Common myeloid progenitor, CD34-positive (primary cell): ENCODE measurements at regions not wholly inside any gene's neighbourhood (a gene's known extent, or its start where the extent isn't known, plus 50 kb on each side); places are given as distances from the start of the nearest gene placed in this dataset.

ENCODE experiments used
- CTCF ChIA-PET: fragments of 350-600 bp; sonication (Branson Sonifier 250); formaldehyde crosslinking; loops from one replicate; lab custom pipeline; 2021; ENCODE audit warnings: antibody characterized with exemption; lab: Charles Lee
- POLR2A ChIA-PET: fragments of 350-600 bp; sonication (Branson Sonifier 250); formaldehyde crosslinking; loops from one replicate; lab custom pipeline; 2021; ENCODE audit warnings: antibody characterized with exemption; lab: Charles Lee
- DNase-seq, 3 donors: peaks; one replicate each; pipeline versions ENCODE4 v3.0.0 to v3.0.0-alpha.2; 2013
- H3K27ac ChIP-seq, 2 experiments: 1 replicate in 1 of 2; 2 replicates in 1 of 2; pipeline ENCODE4 v1.7.0; 2013; ENCODE audit warnings: inconsistent platforms in 2 of 2, low read length in 2 of 2, mild to moderate bottlenecking in 2 of 2, low read depth in 1 of 2, moderate library complexity in 1 of 2; ENCODE audit not compliant: severe bottlenecking in 2 of 2, insufficient read depth in 1 of 2, poor library complexity in 1 of 2
- H3K27me3 ChIP-seq, 5 experiments: replicated peaks in 2 of 5; 1 replicate in 3 of 5; 2 replicates in 2 of 5; pipeline versions ENCODE4 v1.6.1 to v1.7.0; 2013; ENCODE audit warnings: low read length in 4 of 5, mild to moderate bottlenecking in 2 of 5, moderate library complexity in 2 of 5, inconsistent platforms in 1 of 5; ENCODE audit not compliant: insufficient read depth in 5 of 5, control insufficient read depth in 4 of 5
- H3K36me3 ChIP-seq, 4 experiments: 1 replicate in 2 of 4; 2 replicates in 2 of 4; pipeline versions ENCODE4 v1.6.1 to v1.7.0; 2013; ENCODE audit warnings: low read length in 3 of 4, control low read depth in 1 of 4, mild to moderate bottlenecking in 1 of 4; ENCODE audit not compliant: control insufficient read depth in 4 of 4, insufficient read depth in 4 of 4
- H3K4me1 ChIP-seq, 4 experiments: 1 replicate in 3 of 4; 2 replicates in 1 of 4; pipeline versions ENCODE4 v1.6.1 to v1.7.1; 2013; ENCODE audit warnings: low read length in 3 of 4, mild to moderate bottlenecking in 3 of 4, control low read depth in 1 of 4, inconsistent platforms in 1 of 4, moderate library complexity in 1 of 4; ENCODE audit not compliant: control insufficient read depth in 4 of 4, insufficient read depth in 4 of 4; ENCODE audit errors: control extremely low read depth in 1 of 4
- H3K4me3 ChIP-seq, 7 experiments: 1 replicate in 4 of 7; 2 replicates in 3 of 7; pipeline versions ENCODE4 v1.5.1 to v1.7.0; 2013; ENCODE audit warnings: mild to moderate bottlenecking in 7 of 7, low read length in 6 of 7, moderate library complexity in 6 of 7, inconsistent platforms in 2 of 7, low read depth in 2 of 7, control low read depth in 1 of 7; ENCODE audit not compliant: insufficient read depth in 4 of 7, control insufficient read depth in 1 of 7; ENCODE audit errors: extremely low read depth in 1 of 7
- H3K9me3 ChIP-seq, 5 experiments: 1 replicate in 4 of 5; 2 replicates in 1 of 5; pipeline versions ENCODE4 v1.6.1 to v1.7.1; 2013; ENCODE audit warnings: low read length in 4 of 5, mild to moderate bottlenecking in 2 of 5, inconsistent platforms in 1 of 5, low read depth in 1 of 5, moderate library complexity in 1 of 5; ENCODE audit not compliant: control insufficient read depth in 4 of 5, insufficient read depth in 2 of 5; ENCODE audit errors: control extremely low read depth in 1 of 5
- WGBS: methylation state at CpG from one replicate; pipeline ENCODE4 v1.1.5; 2013; ENCODE audit not compliant: insufficient coverage; 5-methylcytosine and 5-hydroxymethylcytosine counted together

DNA sequence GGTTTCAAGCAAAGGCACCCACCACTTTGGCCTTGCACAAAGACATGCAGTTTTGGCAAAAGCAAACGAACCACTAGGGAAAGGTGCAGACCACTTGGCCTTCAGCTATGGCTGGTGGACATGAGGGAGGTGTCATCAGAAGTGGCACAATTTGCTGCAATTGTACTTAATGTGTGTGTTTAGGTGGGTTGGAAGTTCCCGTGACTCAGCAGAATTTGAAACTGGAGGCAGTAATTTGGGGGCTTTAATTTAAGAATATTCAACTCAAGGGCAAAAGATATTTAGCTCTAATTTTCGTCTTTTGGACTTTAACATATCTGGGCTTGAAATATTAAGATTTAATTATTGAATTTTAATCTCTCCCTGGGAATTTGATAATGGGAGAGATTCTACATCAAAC, 115.6 kb upstream of the NOCT start:
- Histone ChIP-seq H3K27me3 (no peaks in the 10 kb centered on the region), H3K4me3 (no peak overlapping the region), H3K36me3 (no peaks in the 10 kb centered on the region), H3K27ac (no peak overlapping the region), H3K9me3 (no peaks in the 10 kb centered on the region), H3K4me1 (no peaks in the 10 kb centered on the region)
- POLR2A ChIA-PET, result no interaction called here
- 92% methylated on average over 1 of the region's 3 CpGs for WGBS
- CTCF ChIA-PET, result interaction anchor here (0.9 to 1.4 kb wide), 2 partner anchors 27 to 29 kb away, joined by 3 read pairs; no protein-coding TSS in a partner anchor
- no peak for DNase-seq

GRCh38 chr4:138898282-138898681, 117.3 kb upstream of the NOCT start:
- no peaks in the 10 kb centered on the region for H3K9me3 ChIP-seq
- H3K4me1 ChIP-seq, result no peaks in the 10 kb centered on the region
- CTCF ChIA-PET, result interaction anchor here (0.8 to 2.2 kb wide), 5 partner anchors 11 to 24 kb away, joined by 3 to 7 read pairs (median 4); no protein-coding TSS in a partner anchor
- no peaks in the 10 kb centered on the region for H3K36me3 ChIP-seq
- 100% methylated on average over 2 of the region's 2 CpGs for WGBS
- no peak overlapping the region for H3K4me3 ChIP-seq
- H3K27me3 ChIP-seq, result no peaks in the 10 kb centered on the region
- POLR2A ChIA-PET, result no interaction called here
- H3K27ac ChIP-seq, result no peak overlapping the region
- DNase-seq, result no peak

- H3K27ac ChIP-seq, result no peak overlapping the region
- no peaks in the 10 kb centered on the region for H3K36me3 ChIP-seq
- CTCF ChIA-PET, result interaction anchor here (0.8 to 2.2 kb wide), 3 partner anchors 12 to 24 kb away, joined by 3 to 7 read pairs (median 6); no protein-coding TSS in a partner anchor
- H3K4me3 ChIP-seq, result no peak overlapping the region
- no peaks in the 10 kb centered on the region for H3K4me1 ChIP-seq
- H3K27me3 ChIP-seq, result no peaks in the 10 kb centered on the region
- no peak for DNase-seq
- POLR2A ChIA-PET, result no interaction called here
- 100% methylated on average over 1 of the region's 2 CpGs for WGBS
- no peaks in the 10 kb centered on the region for H3K9me3 ChIP-seq
Observed at GRCh38 chr4:138897811-138898226, 117.8 kb upstream of the NOCT start.

GRCh38 chr4:138894709-138895108, 120.9 kb upstream of the NOCT start:
- Histone ChIP-seq H3K4me3 (no peak overlapping the region), H3K36me3 (no peaks in the 10 kb centered on the region), H3K27ac (no peak overlapping the region), H3K27me3 (no peaks in the 10 kb centered on the region), H3K4me1 (no peaks in the 10 kb centered on the region), H3K9me3 (no peaks in the 10 kb centered on the region)
- ChIA-PET CTCF (no interaction called here), POLR2A (no interaction called here)
- no CpG with 5 or more reads among the region's 1 CpG for WGBS
- peak in 2 of 3 donors; percentile 34 to 51 for DNase-seq

DNA sequence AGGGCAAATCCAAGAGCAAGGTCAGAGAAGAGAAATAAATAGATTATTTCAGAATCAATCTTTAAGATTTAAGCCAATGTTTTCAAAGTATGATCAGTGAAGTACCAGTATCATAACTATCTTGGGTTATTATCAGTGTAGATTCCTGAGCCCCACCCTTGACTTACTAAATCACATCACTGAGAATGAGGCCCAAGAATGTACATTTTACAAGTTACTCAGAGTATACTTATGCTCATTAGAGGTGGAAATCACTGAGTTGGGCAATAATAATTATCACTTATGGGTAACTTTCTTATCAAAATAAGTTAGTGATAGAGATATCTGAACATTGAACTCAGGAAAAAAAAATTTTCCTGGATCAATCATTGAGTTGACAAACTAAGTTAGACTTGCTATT, 121.6 kb upstream of the NOCT start:
- H3K27ac ChIP-seq, result no peak overlapping the region
- POLR2A ChIA-PET, result no interaction called here
- no peak for DNase-seq
- H3K27me3 ChIP-seq, result no peaks in the 10 kb centered on the region
- H3K9me3 ChIP-seq, result no peaks in the 10 kb centered on the region
- no peaks in the 10 kb centered on the region for H3K36me3 ChIP-seq
- CTCF ChIA-PET, result no interaction called here
- no peak overlapping the region for H3K4me3 ChIP-seq
- no peaks in the 10 kb centered on the region for H3K4me1 ChIP-seq

- H3K27ac ChIP-seq, result no peak overlapping the region
- no peak overlapping the region for H3K4me3 ChIP-seq
- H3K4me1 ChIP-seq, result no peaks in the 10 kb centered on the region
- WGBS, result 97% methylated on average over 6 of the region's 13 CpGs
- ChIA-PET CTCF (no interaction called here), POLR2A (no interaction called here)
- DNase-seq, result no peak
- H3K36me3 ChIP-seq, result no peaks in the 10 kb centered on the region
- H3K27me3 ChIP-seq, result no peaks in the 10 kb centered on the region
- no peaks in the 10 kb centered on the region for H3K9me3 ChIP-seq
Observed at GRCh38 chr4:138892483-138893407, 122.8 kb upstream of the NOCT start.

DNA sequence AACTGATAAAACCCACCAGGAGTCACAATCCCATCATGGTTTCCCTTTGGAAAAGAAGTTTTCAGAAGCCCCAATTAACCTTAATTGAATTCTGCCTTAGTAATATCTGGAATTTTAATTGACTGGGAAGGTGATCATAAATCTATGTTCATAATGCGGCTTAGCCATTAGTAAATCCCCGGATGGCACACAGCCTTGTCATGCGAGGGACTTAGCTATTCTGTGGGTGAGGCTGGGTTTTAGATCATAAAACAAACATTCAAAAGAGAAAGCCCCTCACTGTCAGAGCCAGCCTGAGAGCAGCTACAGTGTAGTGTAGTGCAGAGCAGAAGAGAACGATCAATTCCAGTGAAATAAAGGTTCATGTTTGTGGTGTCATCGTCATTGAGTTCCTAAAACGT, 124.0 kb upstream of the NOCT start:
- no peaks in the 10 kb centered on the region for H3K4me1 ChIP-seq
- ChIA-PET POLR2A (no interaction called here), CTCF (no interaction called here)
- no peaks in the 10 kb centered on the region for H3K36me3 ChIP-seq
- no peaks in the 10 kb centered on the region for H3K27me3 ChIP-seq
- H3K9me3 ChIP-seq, result no peaks in the 10 kb centered on the region
- no peak overlapping the region for H3K4me3 ChIP-seq
- WGBS, result 100% methylated on average over 3 of the region's 6 CpGs
- no peak for DNase-seq
- no peak overlapping the region for H3K27ac ChIP-seq
